LNCAP (cell line): ENCODE measurements at regions not wholly inside any gene's neighbourhood (a gene's known extent, or its start where the extent isn't known, plus 50 kb on each side); places are given as distances from the start of the nearest gene placed in this dataset.

Experiments
- CTCF ChIP-seq: fragments of 450-650 bp; IDR thresholded peaks from 2 replicates; pipeline ENCODE4 v1.5.1; 2017; ENCODE audit warnings: mild to moderate bottlenecking

- TF ChIP-seq CTCF = no peak
These were observed 114.4 kb upstream of the GADD45A start for GRCh38 chr1:67570486-67571143.

- TF ChIP-seq CTCF = no peak
These were observed 113.6 kb upstream of the GADD45A start for GRCh38 chr1:67571406-67571805.

GRCh38 chr1:67571901-67572593 lies 113.0 kb upstream of the GADD45A start:
- TF ChIP-seq CTCF = no peak

GRCh38 chr1:67572594-67573221 lies 112.3 kb upstream of the GADD45A start:
- TF ChIP-seq CTCF = no peak

GRCh38 chr1:67573311-67573872 lies 111.6 kb upstream of the GADD45A start:
- TF ChIP-seq CTCF = no peak

- TF ChIP-seq CTCF = no peak
These were observed 110.8 kb upstream of the GADD45A start for GRCh38 chr1:67574221-67574620.

GRCh38 chr1:67575861-67576260 lies 109.1 kb upstream of the GADD45A start:
- TF ChIP-seq CTCF = no peak
